22Rv1 (cell line): ENCODE measurements at regions not wholly inside any gene's neighbourhood (a gene's known extent, or its start where the extent isn't known, plus 50 kb on each side); places are given as distances from the start of the nearest gene placed in this dataset.

Experiments used
- ZFX ChIP-seq: fragments of 450-650 bp; IDR thresholded peaks from 2 replicates; pipeline ENCODE4 v1.6.1; 2017; ENCODE audit warnings: antibody characterized with exemption, borderline replicate concordance
- TF ChIP-seq, protein P1 (sequence below): fragments of 450-650 bp; IDR thresholded peaks from 2 replicates; pipeline ENCODE4 v1.5.1; 2017; ENCODE audit warnings: mild to moderate bottlenecking

DNA sequence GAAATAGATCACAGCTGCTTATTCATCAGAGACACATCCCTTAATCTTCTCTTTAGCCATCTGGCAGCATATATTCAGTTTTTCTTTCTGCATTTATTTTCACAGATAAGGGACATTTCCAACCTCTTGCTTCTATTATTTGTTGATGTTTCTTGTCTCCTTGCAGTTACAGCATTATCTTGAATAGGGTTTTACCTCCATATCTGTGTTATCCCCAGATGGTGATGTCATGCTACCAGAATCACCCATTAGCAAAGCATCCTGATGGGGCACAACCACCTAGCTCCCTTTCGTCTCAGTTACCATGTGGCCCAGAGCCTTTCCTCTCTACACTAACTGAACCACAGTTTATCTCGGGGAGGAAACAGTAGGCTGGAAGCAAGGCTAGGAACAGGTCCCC lies 483.9 kb downstream of the FOXO1 start:
- TF ChIP-seq, protein P1, sequence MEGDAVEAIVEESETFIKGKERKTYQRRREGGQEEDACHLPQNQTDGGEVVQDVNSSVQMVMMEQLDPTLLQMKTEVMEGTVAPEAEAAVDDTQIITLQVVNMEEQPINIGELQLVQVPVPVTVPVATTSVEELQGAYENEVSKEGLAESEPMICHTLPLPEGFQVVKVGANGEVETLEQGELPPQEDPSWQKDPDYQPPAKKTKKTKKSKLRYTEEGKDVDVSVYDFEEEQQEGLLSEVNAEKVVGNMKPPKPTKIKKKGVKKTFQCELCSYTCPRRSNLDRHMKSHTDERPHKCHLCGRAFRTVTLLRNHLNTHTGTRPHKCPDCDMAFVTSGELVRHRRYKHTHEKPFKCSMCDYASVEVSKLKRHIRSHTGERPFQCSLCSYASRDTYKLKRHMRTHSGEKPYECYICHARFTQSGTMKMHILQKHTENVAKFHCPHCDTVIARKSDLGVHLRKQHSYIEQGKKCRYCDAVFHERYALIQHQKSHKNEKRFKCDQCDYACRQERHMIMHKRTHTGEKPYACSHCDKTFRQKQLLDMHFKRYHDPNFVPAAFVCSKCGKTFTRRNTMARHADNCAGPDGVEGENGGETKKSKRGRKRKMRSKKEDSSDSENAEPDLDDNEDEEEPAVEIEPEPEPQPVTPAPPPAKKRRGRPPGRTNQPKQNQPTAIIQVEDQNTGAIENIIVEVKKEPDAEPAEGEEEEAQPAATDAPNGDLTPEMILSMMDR, result no peak
- no peak for TF ChIP-seq ZFX
